Iris pigment epithelial cell (primary cell): ENCODE measurements at regions not wholly inside any gene's neighbourhood (a gene's known extent, or its start where the extent isn't known, plus 50 kb on each side); places are given as distances from the start of the nearest gene placed in this dataset.
"Not testable (repeated sequence)": the region's sequence is repeated elsewhere in the genome, so short reads cannot be mapped to it uniquely, and the experiment has no call there.

Source experiments
- DNase-seq: peaks from one replicate; pipeline ENCODE4 v3.0.0-alpha.2; 2011; ENCODE audit warnings: low read depth

DNA sequence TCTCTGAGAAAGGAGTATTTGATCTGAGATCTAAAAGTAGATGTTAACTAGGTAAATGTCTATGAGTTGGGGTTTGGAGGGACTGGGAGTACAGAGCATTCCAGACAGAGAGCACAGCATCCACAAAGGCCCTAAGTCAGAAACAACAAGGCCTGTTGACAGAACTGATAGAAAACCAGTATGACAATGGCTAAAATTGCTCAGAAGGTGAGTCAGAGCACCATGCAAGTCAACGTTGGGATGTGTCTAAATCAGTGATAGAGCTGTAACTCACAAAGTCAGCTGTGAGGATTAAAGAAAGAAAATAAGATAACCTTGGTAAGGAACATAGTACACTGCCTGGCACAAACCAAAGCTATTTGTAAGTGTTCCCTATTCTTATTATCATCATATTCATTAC is 124.0 kb downstream of the CETN3 start:
- DNase-seq: no peak

DNA sequence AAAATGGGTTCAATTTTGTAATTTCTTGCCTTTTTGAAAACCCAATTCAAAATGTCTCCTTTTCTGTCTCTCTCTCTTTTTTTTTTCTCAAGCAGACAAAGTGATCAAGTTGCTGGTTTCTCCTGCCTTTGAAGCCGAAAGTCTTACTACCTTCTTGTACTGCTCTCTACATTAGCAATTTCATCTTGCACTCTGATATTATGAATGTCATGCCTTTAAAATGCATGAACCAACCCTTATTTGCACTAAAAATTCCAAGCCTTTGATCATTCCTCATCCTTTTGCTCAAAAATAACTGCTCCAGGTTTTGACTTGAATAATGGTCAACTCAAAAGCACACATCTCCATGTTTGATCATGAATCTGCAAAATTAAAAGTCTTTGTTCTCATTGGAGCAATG is 125.2 kb downstream of the CETN3 start:
- DNase-seq: no peak

DNA sequence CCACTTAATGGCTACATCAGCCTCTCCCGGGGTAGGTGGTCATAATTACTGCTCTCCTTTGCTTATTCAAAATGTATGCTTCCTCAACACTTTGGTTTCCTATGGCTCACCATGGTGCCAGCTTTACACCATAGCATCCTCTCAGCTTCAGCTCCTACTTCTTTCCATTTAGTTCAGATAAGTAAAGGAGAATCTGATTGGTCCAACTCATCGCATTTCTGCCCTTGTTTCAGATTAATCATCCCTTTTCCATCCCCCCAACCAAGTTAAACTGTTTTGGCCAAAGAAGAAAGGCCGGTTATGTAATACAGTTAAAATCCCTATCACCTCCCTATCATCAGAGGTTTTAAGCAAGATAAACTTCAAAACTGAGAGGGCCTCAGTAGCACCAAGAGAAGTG is 130.5 kb downstream of the CETN3 start:
- DNase-seq: no peak

DNA sequence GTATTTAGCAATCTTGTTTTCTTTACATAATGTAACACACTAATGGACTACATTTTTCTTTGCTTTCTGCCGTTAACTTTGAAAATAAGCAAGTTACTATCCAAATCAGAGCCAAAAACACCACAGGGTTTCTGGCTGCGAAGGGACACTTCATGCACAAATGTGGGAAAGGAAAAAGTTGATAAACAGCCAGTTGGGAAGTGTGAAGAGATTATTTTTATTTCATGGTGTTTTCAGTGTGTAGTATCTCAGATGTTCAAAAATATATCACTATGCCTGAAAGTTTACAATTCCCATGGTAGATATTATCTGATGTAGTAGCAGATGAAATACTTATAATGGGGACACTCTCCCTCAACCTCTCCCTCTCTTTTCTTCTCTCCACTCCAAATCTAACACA is 135.3 kb downstream of the CETN3 start:
- DNase-seq: no peak

DNA sequence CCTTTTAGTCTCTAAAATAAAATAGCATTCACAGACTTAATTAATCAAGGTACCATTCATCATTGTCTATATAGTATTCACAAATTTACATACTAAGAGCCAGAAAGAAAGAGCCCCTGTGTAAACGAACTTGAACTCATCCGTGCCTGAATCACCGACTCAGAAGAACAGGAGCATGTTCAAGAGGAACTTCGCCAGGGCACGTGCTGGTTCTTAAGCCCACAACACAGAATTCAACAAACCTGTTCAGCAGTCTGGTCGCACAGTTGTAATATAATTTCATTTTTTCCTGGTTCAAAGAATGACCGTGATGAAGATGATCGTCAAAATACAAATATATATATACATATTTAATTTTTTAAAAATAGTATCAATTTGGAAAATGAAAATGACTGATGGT is 141.9 kb downstream of the CETN3 start:
- DNase-seq: no peak

DNA sequence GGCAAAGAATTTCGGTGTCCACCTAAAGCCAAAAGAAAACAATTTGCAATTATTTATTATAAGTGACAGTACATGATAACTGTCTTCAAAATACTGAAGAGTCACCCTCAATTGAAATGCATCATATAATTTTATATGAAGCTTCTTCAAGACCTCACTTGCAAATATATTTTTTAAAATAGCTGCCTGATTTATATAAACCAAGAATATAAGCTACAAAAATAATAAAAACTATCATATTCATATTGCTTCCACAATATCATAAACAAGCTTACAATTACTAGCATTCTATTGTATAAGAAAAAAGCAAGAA is 144.1 kb downstream of the CETN3 start:
- DNase-seq: no peak

DNA sequence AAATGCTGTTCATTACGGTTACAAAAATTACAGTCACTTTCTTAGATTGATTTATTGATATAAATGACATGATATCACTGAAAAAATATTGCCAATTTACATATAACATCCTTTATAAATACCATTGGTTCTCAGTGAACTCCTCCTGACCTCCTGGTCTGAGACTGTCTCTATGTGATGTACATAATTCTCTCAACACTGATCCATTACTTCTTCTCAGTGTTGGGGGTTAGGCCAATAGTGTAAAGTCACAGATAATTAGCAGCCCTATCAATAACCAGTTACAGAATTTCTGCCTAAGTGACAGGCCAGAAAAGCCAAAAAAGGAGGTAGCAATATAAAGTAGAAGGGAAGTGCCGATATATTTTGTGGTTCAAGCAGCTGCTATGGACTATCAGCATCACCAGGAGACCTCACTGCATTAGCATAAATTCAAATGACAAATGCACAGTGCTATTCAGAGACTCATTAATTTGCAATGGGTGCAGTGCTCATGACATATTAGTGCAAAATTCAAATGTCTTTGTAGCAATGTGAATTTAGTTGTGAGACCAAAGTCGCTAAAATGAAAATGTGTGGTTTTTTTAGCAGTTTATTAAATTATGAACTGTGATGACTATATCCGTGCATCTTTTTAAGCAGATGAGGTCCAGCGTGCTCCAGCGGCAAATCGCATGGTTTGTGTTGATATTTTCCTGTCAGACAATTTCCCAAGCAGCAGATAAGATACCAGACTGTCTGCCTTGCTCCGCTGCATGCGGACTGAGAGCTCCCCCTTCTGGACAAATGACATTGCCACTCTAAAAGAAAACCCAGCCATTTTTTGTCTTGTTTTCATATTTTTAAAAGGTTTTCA is 144.6 kb downstream of the CETN3 start:
- DNase-seq: peak; percentile 72

DNA sequence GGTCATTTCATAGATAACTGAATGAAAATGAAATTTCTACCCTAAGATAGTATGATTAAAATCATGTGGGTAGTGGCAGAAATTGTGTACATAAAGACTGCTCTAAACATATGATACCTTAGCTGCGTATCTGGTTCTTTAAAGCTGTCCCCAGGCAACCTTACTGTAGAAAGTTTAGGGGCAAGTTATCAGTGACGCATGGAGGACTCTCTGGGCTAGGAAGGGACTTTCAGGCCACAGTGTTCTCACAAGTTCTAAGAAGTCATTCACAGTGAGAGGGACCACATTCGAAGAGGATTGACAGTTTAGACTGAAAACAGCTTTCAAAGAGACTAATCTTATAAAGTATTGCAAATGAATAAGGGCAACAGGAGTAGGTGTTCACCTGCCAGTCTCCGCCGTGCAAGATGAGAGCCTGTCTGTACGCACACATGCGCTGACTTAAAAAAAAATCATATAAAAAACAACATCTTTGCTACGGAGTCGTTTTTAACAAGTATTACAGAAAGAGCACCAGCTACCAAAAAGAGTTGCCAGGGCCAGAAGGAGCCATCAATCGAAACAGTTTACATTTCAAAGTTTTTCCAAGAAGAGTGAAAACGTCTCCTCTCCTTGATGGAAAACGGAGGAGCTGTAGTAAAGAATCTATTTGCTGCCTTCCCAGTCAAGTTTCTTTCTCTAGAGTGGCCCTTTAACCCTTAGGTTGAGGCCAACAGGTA is 146.3 kb downstream of the CETN3 start:
- no peak for DNase-seq

DNA sequence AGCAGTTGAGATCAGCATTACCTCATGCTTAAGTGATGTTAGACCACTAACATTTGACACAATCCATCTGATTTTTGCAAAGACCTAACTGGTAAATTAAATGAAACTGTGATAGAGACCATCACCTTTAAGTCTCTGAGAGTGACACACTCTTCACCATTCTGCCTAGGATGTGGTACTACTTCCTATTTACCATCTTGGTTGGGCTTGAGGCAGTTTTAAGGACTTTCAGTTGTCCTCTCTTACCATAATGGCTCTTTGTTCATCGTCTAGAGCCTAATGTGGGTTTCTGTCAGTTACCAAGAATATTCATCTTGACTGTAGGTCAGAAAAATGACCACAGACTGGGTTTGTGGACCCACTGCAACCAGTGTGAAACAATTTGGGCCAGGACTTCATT is 158.1 kb downstream of the CETN3 start:
- DNase-seq: no peak

DNA sequence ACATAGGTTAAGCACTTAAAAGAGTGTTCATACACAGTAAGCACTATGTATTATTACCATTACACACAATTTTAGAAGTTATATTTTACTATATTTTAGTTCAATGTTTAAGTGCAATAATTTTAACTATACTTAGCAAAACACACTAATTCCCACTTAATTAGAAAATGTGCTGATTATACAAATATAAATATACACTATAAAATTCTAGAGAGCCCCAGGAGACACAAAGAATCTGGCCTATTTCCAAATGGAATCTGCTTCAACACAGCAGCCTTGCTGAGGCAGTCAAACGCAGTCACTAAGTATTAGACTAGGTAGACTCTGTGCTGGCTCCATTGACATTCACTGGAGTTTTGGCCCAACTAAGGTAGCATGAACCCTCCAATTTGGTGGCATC is 160.9 kb downstream of the CETN3 start:
- DNase-seq: no peak

DNA sequence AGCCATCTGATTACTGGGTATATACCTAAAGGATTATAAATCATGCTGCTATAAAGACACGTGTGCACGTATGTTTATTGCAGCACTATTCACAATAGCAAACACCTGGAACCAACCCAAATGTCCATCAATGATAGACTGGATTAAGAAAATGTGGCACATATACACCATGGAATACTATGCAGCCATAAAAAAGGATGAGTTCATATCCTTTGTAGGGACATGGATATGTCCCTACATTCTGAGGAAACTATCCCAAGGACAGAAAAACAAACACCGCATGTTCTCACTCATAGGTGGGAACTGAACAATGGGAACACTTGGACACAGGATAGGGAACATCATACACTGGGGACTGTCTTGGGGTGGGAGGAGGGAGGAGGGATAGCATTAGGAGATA is 165.7 kb downstream of the CETN3 start:
- DNase-seq: not testable (repeated sequence)

DNA sequence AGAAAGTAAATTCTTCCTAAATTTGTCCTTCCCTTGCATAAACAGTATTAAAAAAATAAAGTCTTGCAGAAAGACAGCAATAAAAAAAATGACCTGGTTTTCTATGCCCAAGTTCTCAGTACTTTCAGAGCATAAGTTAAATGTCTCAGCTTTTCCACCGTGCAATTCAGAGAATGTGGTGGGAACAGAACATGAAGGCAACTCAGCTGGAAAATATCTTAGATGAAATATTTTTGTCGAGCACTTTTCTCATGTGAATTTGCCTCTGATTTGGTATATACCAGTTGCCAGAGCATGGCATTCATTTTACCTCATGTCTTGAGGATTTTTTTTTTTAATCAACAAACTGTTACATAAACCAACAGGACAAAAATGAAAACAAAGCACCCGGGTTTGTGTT is 176.1 kb downstream of the CETN3 start:
- peak; percentile 14 for DNase-seq

DNA sequence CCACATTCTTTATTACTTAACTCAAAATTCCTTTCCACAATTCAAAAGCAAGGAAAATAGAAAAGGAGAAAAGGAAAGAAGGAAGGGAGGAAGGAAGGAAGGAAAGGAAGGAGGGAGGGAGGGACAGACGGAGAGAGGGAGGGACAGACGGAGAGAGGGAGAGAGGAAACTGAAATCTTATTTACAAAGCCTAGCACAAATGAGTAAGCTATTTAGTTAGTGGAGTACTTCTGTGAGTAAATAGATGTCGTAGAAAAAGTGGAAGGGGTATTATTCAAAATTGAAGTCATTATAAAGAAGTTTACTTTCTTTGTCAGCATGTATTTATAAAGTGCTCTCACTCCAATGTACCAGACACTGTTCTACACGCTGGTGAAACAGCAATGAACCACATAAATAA is 177.9 kb downstream of the CETN3 start:
- no peak for DNase-seq

DNA sequence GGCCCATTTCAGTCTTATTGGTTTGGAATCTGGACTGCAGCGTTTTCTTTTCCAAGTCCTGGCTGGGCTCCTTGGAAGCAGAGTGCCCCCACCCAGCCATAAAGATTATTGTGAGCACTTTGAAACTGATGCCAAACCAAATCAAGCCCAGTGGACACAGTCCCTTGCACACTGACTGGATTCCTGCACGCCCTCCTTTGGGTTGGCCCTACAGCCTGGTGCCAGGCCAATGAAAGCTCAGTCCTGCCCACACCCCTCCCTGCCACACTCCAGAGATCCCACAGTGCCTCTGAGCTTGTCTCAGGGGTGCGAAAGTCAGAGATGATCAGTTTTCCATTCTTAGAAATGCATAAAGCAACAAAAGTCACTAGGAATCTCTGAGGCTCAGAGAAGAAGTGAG is 181.9 kb downstream of the CETN3 start:
- no peak for DNase-seq

DNA sequence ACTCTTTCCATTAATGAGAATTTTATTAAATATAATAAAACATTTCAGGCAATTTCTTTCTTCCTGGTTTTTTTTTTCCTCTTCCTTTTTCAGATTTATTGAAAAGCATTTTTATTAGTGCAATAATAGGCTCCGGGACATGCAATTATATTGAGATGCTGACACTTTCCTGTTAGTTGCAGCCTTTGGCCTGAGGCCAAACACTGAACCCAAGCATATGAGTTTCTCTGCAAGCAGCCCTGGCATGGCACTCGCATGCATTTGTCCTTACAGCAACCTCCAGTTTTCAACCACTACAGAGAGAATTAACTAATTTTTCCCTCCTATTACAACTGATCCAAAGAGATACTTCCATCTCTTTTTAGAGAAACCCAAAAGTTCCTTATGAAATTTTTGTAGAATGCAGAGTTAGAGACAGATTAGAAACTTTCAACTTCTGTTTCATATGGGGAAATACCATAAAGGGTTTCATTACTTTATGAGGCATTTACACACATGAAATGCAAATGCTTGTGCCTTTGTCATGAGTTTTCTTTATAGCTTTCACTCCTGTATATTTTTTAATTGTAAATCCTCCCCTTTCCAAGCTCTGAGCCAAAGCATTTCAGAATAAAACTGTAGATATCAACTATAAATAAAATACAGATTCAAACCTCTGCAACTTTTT is 183.0 kb downstream of the CETN3 start:
- DNase-seq: no peak

DNA sequence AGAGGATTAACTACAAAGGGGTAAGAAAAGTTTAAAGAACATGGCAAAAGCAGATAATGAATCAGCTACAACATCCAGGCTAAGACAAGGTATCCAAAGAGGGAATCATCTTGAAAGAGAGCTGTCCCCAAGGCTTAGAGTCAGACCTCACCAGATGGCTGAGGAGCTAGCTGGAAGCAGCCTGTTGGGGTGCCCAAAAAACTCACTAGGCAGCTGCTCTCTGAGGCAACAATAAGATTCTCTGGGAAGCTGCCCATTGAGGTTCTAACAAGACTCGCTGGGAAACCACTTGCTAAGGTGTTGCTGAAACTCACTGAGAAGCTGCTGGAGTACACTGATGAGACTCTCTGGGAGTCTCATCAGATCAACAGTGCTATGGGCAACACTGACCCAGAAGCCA is 185.2 kb downstream of the CETN3 start:
- DNase-seq: no peak

DNA sequence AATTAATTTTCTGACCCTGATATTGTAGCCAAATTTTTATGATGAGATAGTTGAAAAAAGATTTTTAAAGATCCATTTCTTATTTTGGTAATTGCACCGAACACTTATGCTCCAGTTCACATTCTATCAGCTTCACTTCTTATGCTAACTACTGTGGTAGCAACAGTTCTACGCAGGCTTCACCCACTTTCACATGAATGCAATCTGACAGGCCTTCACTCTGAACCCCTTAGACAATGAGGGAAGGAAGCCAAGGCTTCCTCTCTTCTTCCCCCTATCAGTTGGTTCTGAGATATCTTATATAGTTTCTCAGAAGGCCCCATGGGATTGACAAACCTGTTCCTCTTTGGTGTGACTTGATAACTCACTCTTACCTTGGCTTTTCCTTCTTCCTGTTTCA is 185.8 kb downstream of the CETN3 start:
- no peak for DNase-seq

DNA sequence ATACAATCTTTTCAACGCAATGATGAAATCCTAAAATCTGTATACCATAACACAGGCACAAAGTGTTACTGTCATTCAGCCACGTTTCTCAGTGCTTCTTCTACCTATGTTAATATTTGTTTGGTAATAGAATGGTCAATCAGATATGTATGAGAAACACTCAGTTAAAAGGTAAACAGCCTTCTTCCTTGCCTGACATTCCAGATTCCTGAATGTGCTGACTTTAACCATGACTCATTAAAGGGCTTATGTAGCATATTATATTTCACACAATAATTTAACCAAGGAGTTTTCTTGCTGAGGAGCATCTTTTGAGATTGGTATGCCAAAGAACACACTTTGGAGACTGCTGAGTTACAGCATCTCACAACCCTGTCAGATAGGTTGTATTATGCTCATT is 187.6 kb downstream of the CETN3 start:
- peak; percentile 80 for DNase-seq

DNA sequence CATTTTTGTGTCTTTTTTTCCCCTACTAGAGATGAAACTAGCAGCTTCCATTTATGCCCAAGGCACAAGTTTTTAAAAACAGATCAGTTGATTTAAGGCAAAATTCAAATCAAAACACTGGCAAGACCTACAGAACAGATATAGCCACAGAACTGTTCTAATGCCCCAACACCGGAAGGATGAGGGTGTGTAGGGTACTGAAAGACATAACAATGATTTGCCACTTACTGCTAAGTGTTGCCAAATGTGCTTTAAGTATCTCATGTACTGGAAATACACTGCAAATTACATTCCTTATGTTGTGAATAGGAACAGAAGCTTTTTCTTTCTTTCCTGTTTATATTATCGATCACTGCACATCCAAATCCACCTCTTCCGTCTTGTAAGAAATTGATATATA is 189.0 kb downstream of the CETN3 start:
- DNase-seq: no peak

DNA sequence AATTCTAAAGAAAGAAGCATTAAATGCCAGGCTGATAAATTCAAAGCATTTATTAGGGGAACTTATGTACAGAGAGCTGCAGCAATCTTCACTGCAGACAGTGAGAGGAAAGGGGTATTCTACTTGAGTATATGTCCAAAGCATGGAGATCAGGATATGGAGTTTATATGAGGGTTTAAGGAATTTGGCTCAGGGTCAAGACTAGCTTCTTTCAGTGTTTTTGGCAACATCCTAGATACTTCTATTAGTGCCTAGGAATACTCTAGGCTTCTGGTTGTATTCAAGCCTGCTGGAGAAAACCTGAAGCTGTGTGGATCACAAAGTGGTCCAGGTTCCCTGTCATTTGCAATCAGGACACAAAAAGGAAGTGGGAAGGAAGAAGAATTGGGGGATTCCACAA is 194.6 kb downstream of the CETN3 start:
- peak; percentile 29 for DNase-seq

DNA sequence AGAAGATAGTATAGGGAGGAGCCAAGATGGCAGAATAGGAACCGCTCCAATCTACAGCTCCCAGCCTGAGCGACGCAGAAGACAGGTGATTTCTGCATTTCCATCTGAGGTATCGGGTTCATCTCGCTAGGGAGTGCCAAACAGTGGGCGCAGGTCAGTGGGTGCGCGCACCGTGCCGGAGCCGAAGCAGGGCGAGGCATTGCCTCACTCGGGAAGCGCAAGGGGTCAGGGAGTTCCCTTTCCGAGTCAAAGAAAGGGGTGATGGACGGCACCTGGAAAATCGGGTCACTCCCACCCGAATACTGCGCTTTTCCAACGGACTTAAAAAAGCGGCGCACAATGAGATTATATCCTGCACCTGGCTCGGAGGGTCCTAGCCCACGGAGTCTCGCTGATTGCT is 201.2 kb downstream of the CETN3 start:
- DNase-seq: not testable (repeated sequence)

DNA sequence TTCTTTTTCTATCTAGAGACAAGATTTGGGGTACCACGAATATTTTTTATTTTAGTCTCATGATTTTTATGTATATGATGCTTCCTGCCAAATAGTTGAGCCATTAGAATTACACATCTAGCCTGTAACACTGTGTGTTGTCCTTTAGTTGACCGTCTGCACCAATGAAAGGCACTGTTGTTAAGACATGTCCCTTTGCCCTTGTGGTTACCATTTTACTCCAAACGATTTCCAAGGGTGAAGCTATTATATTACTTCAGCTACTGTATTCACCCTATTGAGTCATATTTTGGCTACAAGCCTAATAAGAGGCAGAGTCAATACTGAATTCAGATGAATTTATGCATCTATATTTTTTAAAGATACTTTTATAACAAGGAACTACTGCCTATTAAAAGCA is 207.6 kb downstream of the CETN3 start:
- peak; percentile 90 for DNase-seq

DNA sequence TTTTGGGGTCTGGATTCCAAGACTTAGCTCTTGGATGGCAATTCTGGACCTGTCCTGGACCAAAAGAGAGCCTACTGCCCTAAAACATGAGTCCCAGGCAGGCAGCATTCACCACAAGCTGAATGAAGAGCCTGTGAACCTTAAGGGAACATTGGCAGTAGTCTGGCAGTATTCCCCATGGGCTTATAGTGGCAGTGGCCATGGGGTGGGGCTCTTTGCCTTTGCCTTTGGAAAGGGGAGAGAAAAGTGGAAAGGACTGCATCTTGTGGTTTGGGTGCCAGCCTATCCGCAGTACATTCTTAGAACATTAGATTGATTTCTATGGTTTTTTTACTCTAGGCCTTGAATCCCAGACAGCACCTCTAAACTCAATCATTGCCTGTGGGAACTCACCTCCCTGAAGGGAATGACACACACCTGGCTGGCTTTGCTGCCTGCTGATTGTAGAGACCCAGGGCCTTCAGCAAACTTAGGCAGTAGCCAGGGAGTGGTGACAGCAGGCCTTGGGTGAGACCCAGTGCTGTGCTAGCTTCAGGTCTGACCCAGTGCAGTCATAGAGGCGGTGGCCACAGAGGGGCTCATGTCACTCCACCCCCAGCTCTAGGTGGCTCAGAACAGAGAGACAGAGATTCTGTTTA is 216.3 kb downstream of the CETN3 start:
- DNase-seq: no peak
